ENCODE measurements at regions not wholly inside any gene's neighbourhood (a gene's known extent, or its start where the extent isn't known, plus 50 kb on each side); places are given as distances from the start of the nearest gene placed in this dataset.

GRCh38 chr5:85441156-85441555, 1056.5 kb upstream of the EDIL3 start:
- Histone ChIP-seq H3K4me1 (replicated peaks in 1 of 2; ENCODE audit: control insufficient read depth in 2 of 2, insufficient read depth in 2 of 2, low read length in 2 of 2) (no peaks in the 10 kb centered on the region), H2AFZ (ENCODE audit: low read depth, low read length) (no peak overlapping the region), H3K79me2 (ENCODE audit: control insufficient read depth, insufficient read depth, low read length) (no peaks in the 10 kb centered on the region), H3K4me2 (ENCODE audit: insufficient read depth, low read length) (no peak overlapping the region), H3K9ac (ENCODE audit: insufficient read depth in 1 of 2, low read depth in 2 of 2, low read length in 2 of 2) (no peak overlapping the region), H3K9me3 (replicated peaks; ENCODE audit: control insufficient read depth, insufficient read depth, low read depth, low read length) (no peaks in the 10 kb centered on the region), H3K27ac (ENCODE audit: extremely low read depth, low read depth, low read length) (no peak overlapping the region), H3K9me1 (ENCODE audit: control insufficient read depth, insufficient read depth, low read length) (no peaks in the 10 kb centered on the region), H4K20me1 (replicated peaks; ENCODE audit: control insufficient read depth, insufficient read depth, low read length) (no peaks in the 10 kb centered on the region), H3K4me3 (no peak overlapping the region), H3K36me3 (ENCODE audit: control insufficient read depth, insufficient read depth, low read length) (no peaks in the 10 kb centered on the region), H3K27me3 (ENCODE audit: control insufficient read depth in 2 of 2, insufficient read depth in 2 of 2, low read length in 2 of 2) (no peaks in the 10 kb centered on the region)
- 6% methylated on average over 3 of the region's 3 CpGs for WGBS (ENCODE audit: insufficient coverage, low coverage, missing lambda C conversion rate)
- CTCF ChIA-PET (ENCODE audit: low intra/inter-chr PET ratio) = no interaction called here
- DNase-seq (ENCODE audit: extremely low read depth in 1 of 4, low spot score in 3 of 4) = no peak
- POLR2A ChIA-PET = no interaction called here
- FAIRE-seq = no peak
- in situ Hi-C loops (cut with MboI) (no loop called here), intact Hi-C loops (cut with micrococcal nuclease) (no loop called here)
- BruUV-seq (replicated peaks) = no TSS peak
- ATAC-seq = no peak
- no peak for TF ChIP-seq NONO (IDR thresholded peaks at IDR 0.05; ENCODE audit: low read depth in 2 of 2, low read length in 1 of 2)
- no peak for TF ChIP-seq GTF2A2 (tag; IDR thresholded peaks at IDR 0.05)
- no peak for TF ChIP-seq SP1 (CRISPR knock-in tag; IDR thresholded peaks at IDR 0.05)
- no peak for TF ChIP-seq PCBP1 (IDR thresholded peaks at IDR 0.05; ENCODE audit: low read depth, low read length, poor library complexity, severe bottlenecking)
- TF ChIP-seq MED1 (CRISPR knock-in tag; IDR thresholded peaks at IDR 0.05; ENCODE audit: borderline replicate concordance) = no peak
- TF ChIP-seq LCOR (CRISPR knock-in tag; IDR thresholded peaks at IDR 0.05) = no peak

GRCh38 chr5:85441853-85442252, 1057.2 kb upstream of the EDIL3 start:
- Histone ChIP-seq H3K9ac (ENCODE audit: insufficient read depth in 1 of 2, low read depth in 2 of 2, low read length in 2 of 2) (no peak overlapping the region), H3K9me1 (ENCODE audit: control insufficient read depth, insufficient read depth, low read length) (no peaks in the 10 kb centered on the region), H3K4me2 (ENCODE audit: insufficient read depth, low read length) (no peak overlapping the region), H3K27me3 (ENCODE audit: control insufficient read depth in 2 of 2, insufficient read depth in 2 of 2, low read length in 2 of 2) (no peaks in the 10 kb centered on the region), H2AFZ (ENCODE audit: low read depth, low read length) (no peak overlapping the region), H3K4me3 (no peak overlapping the region), H3K36me3 (ENCODE audit: control insufficient read depth, insufficient read depth, low read length) (no peaks in the 10 kb centered on the region), H3K79me2 (ENCODE audit: control insufficient read depth, insufficient read depth, low read length) (no peaks in the 10 kb centered on the region), H3K4me1 (replicated peaks in 1 of 2; ENCODE audit: control insufficient read depth in 2 of 2, insufficient read depth in 2 of 2, low read length in 2 of 2) (no peaks in the 10 kb centered on the region), H3K9me3 (replicated peaks; ENCODE audit: control insufficient read depth, insufficient read depth, low read depth, low read length) (no peaks in the 10 kb centered on the region), H4K20me1 (replicated peaks; ENCODE audit: control insufficient read depth, insufficient read depth, low read length) (no peaks in the 10 kb centered on the region), H3K27ac (ENCODE audit: extremely low read depth, low read depth, low read length) (no peak overlapping the region)
- DNase-seq (ENCODE audit: extremely low read depth in 1 of 4, low spot score in 3 of 4) (no peak), ATAC-seq (no peak), FAIRE-seq (no peak)
- 0% methylated on average over 3 of the region's 3 CpGs for WGBS (ENCODE audit: insufficient coverage, low coverage, missing lambda C conversion rate)
- intact Hi-C loops (cut with micrococcal nuclease) (no loop called here), in situ Hi-C loops (cut with MboI) (no loop called here)
- ChIA-PET CTCF (ENCODE audit: low intra/inter-chr PET ratio) (no interaction called here), POLR2A (interaction anchor here (1.4 kb wide), 1 partner anchor 10 kb away, joined by 3 read pairs; no protein-coding TSS in a partner anchor)
- BruUV-seq (replicated peaks) = no TSS peak
- TF ChIP-seq MTF1 (CRISPR knock-in tag; IDR thresholded peaks at IDR 0.05; ENCODE audit: borderline replicate concordance) = no peak
- no peak for TF ChIP-seq ARID1B (IDR thresholded peaks at IDR 0.05)
- TF ChIP-seq ZNF197 (CRISPR knock-in tag; IDR thresholded peaks at IDR 0.05; ENCODE audit: low read depth) = no peak
- no peak for TF ChIP-seq ZNF407 (IDR thresholded peaks at IDR 0.05; ENCODE audit: low read depth)
